ENCODE measurements at regions not wholly inside any gene's neighbourhood (a gene's known extent, or its start where the extent isn't known, plus 50 kb on each side); places are given as distances from the start of the nearest gene placed in this dataset.

- TF ChIP-seq, protein P1, sequence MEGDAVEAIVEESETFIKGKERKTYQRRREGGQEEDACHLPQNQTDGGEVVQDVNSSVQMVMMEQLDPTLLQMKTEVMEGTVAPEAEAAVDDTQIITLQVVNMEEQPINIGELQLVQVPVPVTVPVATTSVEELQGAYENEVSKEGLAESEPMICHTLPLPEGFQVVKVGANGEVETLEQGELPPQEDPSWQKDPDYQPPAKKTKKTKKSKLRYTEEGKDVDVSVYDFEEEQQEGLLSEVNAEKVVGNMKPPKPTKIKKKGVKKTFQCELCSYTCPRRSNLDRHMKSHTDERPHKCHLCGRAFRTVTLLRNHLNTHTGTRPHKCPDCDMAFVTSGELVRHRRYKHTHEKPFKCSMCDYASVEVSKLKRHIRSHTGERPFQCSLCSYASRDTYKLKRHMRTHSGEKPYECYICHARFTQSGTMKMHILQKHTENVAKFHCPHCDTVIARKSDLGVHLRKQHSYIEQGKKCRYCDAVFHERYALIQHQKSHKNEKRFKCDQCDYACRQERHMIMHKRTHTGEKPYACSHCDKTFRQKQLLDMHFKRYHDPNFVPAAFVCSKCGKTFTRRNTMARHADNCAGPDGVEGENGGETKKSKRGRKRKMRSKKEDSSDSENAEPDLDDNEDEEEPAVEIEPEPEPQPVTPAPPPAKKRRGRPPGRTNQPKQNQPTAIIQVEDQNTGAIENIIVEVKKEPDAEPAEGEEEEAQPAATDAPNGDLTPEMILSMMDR (IDR thresholded peaks at IDR 0.05) = no peak
- TF ChIP-seq POLR2AphosphoS5 (IDR thresholded peaks at IDR 0.05) (no peak), POLR2A (IDR thresholded peaks at IDR 0.05) (no peak)
Measured at GRCh38 chr6:50979171-50979525, 160.5 kb downstream of the TFAP2B start.

All from prostate gland (tissue), 2 donors.